ENCODE measurements at regions not wholly inside any gene's neighbourhood (a gene's known extent, or its start where the extent isn't known, plus 50 kb on each side); places are given as distances from the start of the nearest gene placed in this dataset.

GRCh38 chr10:84654671-84655070, 326.3 kb downstream of the CCSER2 start:
- Mint-ChIP-seq H3K27me3 (ENCODE audit: low read depth) (no peaks in the 10 kb centered on the region; the same call in 1 of the 2 replicates), H3K4me1 (no peaks in the 10 kb centered on the region), H3K36me3 (no peaks in the 10 kb centered on the region), H3K4me3 (no peak overlapping the region), H3K27ac (no peak overlapping the region), H3K9me3 (peaks cover 9% of the 10 kb centered on the region)
- ChIA-PET POLR2A (no interaction called here), CTCF (interaction anchor here (1.6 to 1.9 kb wide), 2 partner anchors 41 to 114 kb away, joined by 5 to 10 read pairs; no protein-coding TSS in a partner anchor)
- DNase-seq (ENCODE audit: low spot score) (no peak), ATAC-seq (no peak)
- TF ChIP-seq SMAD3 (CRISPR knock-in tag; IDR thresholded peaks at IDR 0.05; ENCODE audit: borderline replicate concordance) (no peak), RELA (CRISPR knock-in tag; IDR thresholded peaks at IDR 0.05; ENCODE audit: borderline replicate concordance) (no peak), ZNF317 (CRISPR knock-in tag; IDR thresholded peaks at IDR 0.05; ENCODE audit: borderline replicate concordance, low read depth) (no peak)

GRCh38 chr10:84659027-84659426, 330.6 kb downstream of the CCSER2 start:
- POLR2A ChIA-PET, result no interaction called here
- Mint-ChIP-seq H3K36me3 (no peaks in the 10 kb centered on the region), H3K4me1 (no peaks in the 10 kb centered on the region), H3K27me3 (ENCODE audit: low read depth) (no peaks in the 10 kb centered on the region), H3K27ac (no peak overlapping the region), H3K9me3 (no peaks in the 10 kb centered on the region), H3K4me3 (no peak overlapping the region)
- CTCF ChIA-PET, result interaction anchor here (2.6 kb wide), 1 partner anchor 46 kb away, joined by 10 read pairs; no protein-coding TSS in a partner anchor
- no peak for ATAC-seq
- no peak for DNase-seq (ENCODE audit: low spot score)
- no peak for TF ChIP-seq FOXJ3 (CRISPR knock-in tag; IDR thresholded peaks at IDR 0.05; ENCODE audit: borderline replicate concordance)
- no peak for TF ChIP-seq ZNF138 (CRISPR knock-in tag; conservative IDR thresholded peaks at IDR 0.05)
- TF ChIP-seq KAT7 (CRISPR knock-in tag; IDR thresholded peaks at IDR 0.05; ENCODE audit: borderline replicate concordance), result no peak
- no peak for TF ChIP-seq SMAD4 (CRISPR knock-in tag; IDR thresholded peaks at IDR 0.05)
- TF ChIP-seq JAZF1 (CRISPR knock-in tag; IDR thresholded peaks at IDR 0.05), result no peak
- no peak for TF ChIP-seq NR2C2 (CRISPR knock-in tag; IDR thresholded peaks at IDR 0.05)
- TF ChIP-seq CTCF (IDR thresholded peaks at IDR 0.05), result no peak
- no peak for TF ChIP-seq ARID4B (CRISPR knock-in tag; IDR thresholded peaks at IDR 0.05; ENCODE audit: borderline replicate concordance)
- no peak for TF ChIP-seq ZNF219 (CRISPR knock-in tag; IDR thresholded peaks at IDR 0.05; ENCODE audit: borderline replicate concordance)
- no peak for TF ChIP-seq ZNF512 (CRISPR knock-in tag; IDR thresholded peaks at IDR 0.05; ENCODE audit: borderline replicate concordance)
- no peak for TF ChIP-seq AFF4 (CRISPR knock-in tag; IDR thresholded peaks at IDR 0.05; ENCODE audit: borderline replicate concordance)
- TF ChIP-seq MYBL2 (CRISPR knock-in tag; IDR thresholded peaks at IDR 0.05), result no peak
- TF ChIP-seq NR3C1 (CRISPR knock-in tag; conservative IDR thresholded peaks at IDR 0.05; ENCODE audit: low read depth), result no peak
- TF ChIP-seq CREB1 (CRISPR knock-in tag; IDR thresholded peaks at IDR 0.05), result no peak
- no peak for TF ChIP-seq HMGXB4 (CRISPR knock-in tag; IDR thresholded peaks at IDR 0.05)
- no peak for TF ChIP-seq ATF6 (CRISPR knock-in tag; IDR thresholded peaks at IDR 0.05)

Measured in WTC11 (cell line).